Prostate gland (tissue), 2 donors: ENCODE measurements at regions not wholly inside any gene's neighbourhood (a gene's known extent, or its start where the extent isn't known, plus 50 kb on each side); places are given as distances from the start of the nearest gene placed in this dataset.

Experiments
- DNase-seq: peaks from one replicate; pipeline ENCODE4 v3.0.0-alpha.2; 2019; ENCODE audit warnings: low spot score
- H3K27ac ChIP-seq, 2 donors: fragments of 200-600 bp; sonication (generic); 2 replicates each; pipeline ENCODE4 v1.5.1; 2017 to 2019
- H3K27me3 ChIP-seq: fragments of 200-600 bp; sonication (generic); replicated peaks from 2 replicates; pipeline ENCODE4 v1.5.1; 2019; ENCODE audit not compliant: insufficient read depth
- H3K36me3 ChIP-seq, 2 donors: fragments of 200-600 bp; sonication (generic); 1 replicate in 1 of 2; 2 replicates in 1 of 2; pipeline versions ENCODE4 v1.5.1 to v1.8.1; 2017 to 2019
- H3K4me1 ChIP-seq: fragments of 200-600 bp; sonication (generic); replicated peaks from 2 replicates; pipeline ENCODE4 v1.5.1; 2019
- H3K4me3 ChIP-seq, 2 donors: fragments of 200-600 bp; sonication (generic); 2 replicates each; pipeline ENCODE4 v1.5.1; 2017 to 2019
- H3K9me3 ChIP-seq: fragments of 200-600 bp; sonication (generic); 2 replicates; pipeline ENCODE4 v1.5.1; 2017
- POLR2A ChIP-seq: fragments of 450-650 bp; IDR thresholded peaks from one replicate; pipeline ENCODE4 v1.6.1; 2016; ENCODE audit warnings: antibody characterized with exemption, mild to moderate bottlenecking
- POLR2AphosphoS5 ChIP-seq: sonication (generic); formaldehyde crosslinking; IDR thresholded peaks from one replicate; pipeline ENCODE4 v1.6.1; 2017; ENCODE audit warnings: antibody characterized with exemption
- WGBS: methylation state at CpG from one replicate; pipeline ENCODE4 v1.1.5; 2018; 5-methylcytosine and 5-hydroxymethylcytosine counted together
- intact Hi-C: fragments of 100-400 bp; cut with DNase I; formaldehyde crosslinking; loops from one replicate; pipeline ENCODE4 v1.14.2; 2022
- TF ChIP-seq, protein P1 (sequence below), 4 experiments: fragments of 200-600 bp in 2 of 4; fragments of 450-650 bp in 2 of 4; sonication (generic) in 2 of 4; IDR thresholded peaks; 1 replicate in 3 of 4; 2 replicates in 1 of 4; pipeline ENCODE4 v1.5.1; 2016 to 2019; ENCODE audit warnings: antibody characterized with exemption in 4 of 4, mild to moderate bottlenecking in 2 of 4, moderate library complexity in 2 of 4

DNA sequence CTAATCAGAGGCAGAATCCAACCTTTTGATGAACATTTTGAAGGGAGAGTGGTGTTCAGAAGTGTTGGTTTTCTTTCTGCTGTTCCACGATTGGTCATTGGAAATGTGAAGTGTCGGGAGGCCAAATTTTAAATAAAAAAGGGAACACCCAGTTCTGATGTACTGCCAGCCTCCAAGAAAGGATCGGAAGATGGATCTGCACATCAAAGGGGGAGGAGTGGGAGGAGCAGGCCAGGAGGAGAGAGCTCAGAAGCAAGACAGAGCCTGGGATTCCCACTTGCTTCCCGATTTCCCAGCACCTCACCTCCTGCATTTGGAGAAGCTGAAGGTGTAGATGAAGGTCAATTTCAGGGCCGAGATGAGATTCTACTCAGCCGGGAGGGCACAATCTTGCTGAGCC is 55.9 kb upstream of the NAA20 start:
- no peaks in the 10 kb centered on the region for H3K27me3 ChIP-seq
- WGBS, result 14% methylated on average over 6 of the region's 6 CpGs
- no peaks in the 10 kb centered on the region for H3K36me3 ChIP-seq

DNA sequence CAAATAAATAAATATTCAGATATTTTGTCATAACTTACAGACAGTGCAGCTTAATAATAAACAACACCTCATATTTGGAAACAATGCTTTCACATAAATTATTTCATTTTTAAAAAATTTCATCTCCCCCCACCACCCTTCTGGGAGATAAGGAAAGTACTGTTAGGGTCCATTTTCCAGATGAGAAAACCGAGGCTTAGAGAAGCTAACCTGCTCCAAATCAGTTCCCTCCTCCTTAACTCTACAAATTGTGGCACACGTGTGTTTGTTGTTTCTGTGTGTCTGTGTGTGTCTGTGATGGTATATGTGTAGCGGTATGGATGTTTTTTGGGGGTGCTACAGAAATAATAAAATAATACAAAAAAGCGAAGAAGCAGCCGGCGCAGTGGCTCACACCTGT is 54.2 kb upstream of the NAA20 start:
- Histone ChIP-seq H3K27ac (peak overlapping the region in 1 of 2 donors; percentile 85), H3K4me1 (peaks cover 15% of the 10 kb centered on the region), H3K9me3 (no peaks in the 10 kb centered on the region), H3K27me3 (no peaks in the 10 kb centered on the region), H3K36me3 (no peaks in the 10 kb centered on the region), H3K4me3 (no peak overlapping the region)
- TF ChIP-seq POLR2A (no peak), POLR2AphosphoS5 (no peak)
- TF ChIP-seq, protein P1, sequence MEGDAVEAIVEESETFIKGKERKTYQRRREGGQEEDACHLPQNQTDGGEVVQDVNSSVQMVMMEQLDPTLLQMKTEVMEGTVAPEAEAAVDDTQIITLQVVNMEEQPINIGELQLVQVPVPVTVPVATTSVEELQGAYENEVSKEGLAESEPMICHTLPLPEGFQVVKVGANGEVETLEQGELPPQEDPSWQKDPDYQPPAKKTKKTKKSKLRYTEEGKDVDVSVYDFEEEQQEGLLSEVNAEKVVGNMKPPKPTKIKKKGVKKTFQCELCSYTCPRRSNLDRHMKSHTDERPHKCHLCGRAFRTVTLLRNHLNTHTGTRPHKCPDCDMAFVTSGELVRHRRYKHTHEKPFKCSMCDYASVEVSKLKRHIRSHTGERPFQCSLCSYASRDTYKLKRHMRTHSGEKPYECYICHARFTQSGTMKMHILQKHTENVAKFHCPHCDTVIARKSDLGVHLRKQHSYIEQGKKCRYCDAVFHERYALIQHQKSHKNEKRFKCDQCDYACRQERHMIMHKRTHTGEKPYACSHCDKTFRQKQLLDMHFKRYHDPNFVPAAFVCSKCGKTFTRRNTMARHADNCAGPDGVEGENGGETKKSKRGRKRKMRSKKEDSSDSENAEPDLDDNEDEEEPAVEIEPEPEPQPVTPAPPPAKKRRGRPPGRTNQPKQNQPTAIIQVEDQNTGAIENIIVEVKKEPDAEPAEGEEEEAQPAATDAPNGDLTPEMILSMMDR (IDR thresholded peaks at IDR 0.05), result no peak
- WGBS, result 97% methylated on average over 6 of the region's 6 CpGs
- intact Hi-C loops, result no loop called here
- no peak for DNase-seq

More for the DNA sequence above, 55.9 kb upstream of the NAA20 start:
- H3K27ac ChIP-seq, result peak overlapping the region; percentile 36 to 85
- no peak overlapping the region for H3K4me3 ChIP-seq
- TF ChIP-seq, protein P1 (IDR thresholded peaks at IDR 0.05), result no peak
- TF ChIP-seq POLR2AphosphoS5, result peak; percentile 53
- no peaks in the 10 kb centered on the region for H3K9me3 ChIP-seq
- intact Hi-C loops, result no loop called here
- no peak for DNase-seq
- H3K4me1 ChIP-seq, result peaks cover 13% of the 10 kb centered on the region

DNA sequence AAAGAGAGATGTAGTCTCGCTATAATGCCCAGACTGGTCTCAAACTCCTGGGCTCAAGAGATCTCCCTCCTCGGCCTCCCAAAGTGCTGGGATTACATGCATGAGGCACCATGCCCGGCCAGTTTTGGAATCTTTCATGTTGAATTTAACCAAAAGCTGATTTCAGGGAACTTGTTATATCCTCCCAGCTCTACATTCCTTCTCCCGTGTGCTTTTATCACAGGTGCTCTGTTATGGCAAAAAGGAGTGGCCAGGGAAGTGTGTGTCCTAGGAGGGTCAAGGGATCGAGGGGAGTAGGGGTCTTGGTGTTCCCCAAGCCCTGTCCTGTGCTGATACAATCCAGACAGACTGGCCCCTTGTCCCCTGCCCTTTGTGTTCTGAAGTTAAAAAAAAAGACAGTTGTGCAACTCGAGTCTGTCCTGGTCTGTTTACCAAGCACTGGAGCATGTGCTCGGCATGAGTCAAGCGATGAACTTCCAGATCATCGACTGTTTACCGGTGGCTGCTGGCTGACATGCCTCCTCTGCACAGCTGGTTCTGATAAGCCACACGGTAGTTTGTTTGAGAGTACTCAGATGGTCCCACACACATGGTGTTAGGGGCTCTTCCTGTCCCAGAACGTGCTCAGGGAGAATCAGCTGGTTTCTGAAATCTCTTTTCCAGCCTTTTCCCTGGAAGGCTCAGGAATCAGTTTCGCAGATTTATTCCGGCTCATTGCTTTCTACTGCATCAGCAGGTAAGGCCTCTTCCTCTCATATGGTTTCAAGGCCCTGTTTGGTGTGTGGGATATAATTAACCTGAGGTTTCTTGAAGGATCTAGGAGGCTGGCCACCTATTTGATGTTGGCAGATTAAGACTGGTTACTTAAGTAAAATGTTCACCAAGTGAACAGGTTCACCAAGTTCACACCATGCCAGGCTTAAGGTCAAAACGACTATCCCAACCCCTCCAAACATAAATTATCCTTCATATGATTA is 52.6 kb upstream of the NAA20 start:
- intact Hi-C loops, result no loop called here
- Histone ChIP-seq H3K36me3 (no peaks in the 10 kb centered on the region), H3K27me3 (no peaks in the 10 kb centered on the region), H3K4me1 (peaks cover 15% of the 10 kb centered on the region), H3K27ac (peak overlapping the region; percentile 76 to 85), H3K9me3 (no peaks in the 10 kb centered on the region), H3K4me3 (no peak overlapping the region)
- WGBS, result 37% methylated on average over 15 of the region's 15 CpGs
- peak; percentile 91 for DNase-seq
- TF ChIP-seq POLR2AphosphoS5, result peak; percentile 97
- TF ChIP-seq, protein P1 (IDR thresholded peaks at IDR 0.05), result no peak
- no peak for TF ChIP-seq POLR2A

DNA sequence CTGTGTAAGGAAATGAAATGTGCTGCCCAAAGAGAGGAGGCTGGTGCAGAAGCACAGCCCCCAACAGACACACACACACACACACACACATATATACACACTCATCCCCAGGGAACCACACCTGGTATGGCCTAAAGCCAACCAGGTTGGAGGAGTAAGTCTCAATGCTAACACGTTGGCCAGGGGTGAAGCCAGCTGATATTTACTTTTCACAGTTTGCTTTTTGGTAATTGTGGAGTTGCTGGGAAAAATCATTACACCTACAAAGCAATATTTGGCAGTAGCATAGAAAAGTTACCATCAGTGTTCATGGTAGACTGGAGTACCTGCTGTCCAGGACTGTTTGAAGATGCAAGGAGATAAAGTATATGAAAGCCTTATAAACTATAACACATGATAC is 50.3 kb upstream of the NAA20 start:
- Histone ChIP-seq H3K4me3 (no peak overlapping the region), H3K36me3 (no peaks in the 10 kb centered on the region), H3K27ac (peak overlapping the region in 1 of 2 donors; percentile 85), H3K4me1 (peaks cover 13% of the 10 kb centered on the region), H3K27me3 (no peaks in the 10 kb centered on the region), H3K9me3 (no peaks in the 10 kb centered on the region)
- intact Hi-C loops, result no loop called here
- WGBS, result 47% methylated on average over 1 of the region's 1 CpG
- TF ChIP-seq POLR2A (no peak), POLR2AphosphoS5 (peak; percentile 75)
- TF ChIP-seq, protein P1 (IDR thresholded peaks at IDR 0.05), result no peak
- DNase-seq, result peak; percentile 33
